ENCODE measurements at regions not wholly inside any gene's neighbourhood (a gene's known extent, or its start where the extent isn't known, plus 50 kb on each side); places are given as distances from the start of the nearest gene placed in this dataset.

- TF ChIP-seq CTCF (IDR thresholded peaks at IDR 0.05; ENCODE audit: extremely low read depth, missing control alignments): no peak
- no peak for DNase-seq (ENCODE audit: low spot score)
Observed at GRCh38 chr6:113565306-113565705, 291.8 kb upstream of the MARCKS start.

- DNase-seq (ENCODE audit: low spot score): no peak
- TF ChIP-seq CTCF (IDR thresholded peaks at IDR 0.05; ENCODE audit: extremely low read depth, missing control alignments): no peak
Observed at GRCh38 chr6:113570161-113570560, 287.0 kb upstream of the MARCKS start.

GRCh38 chr6:113570641-113571040 lies 286.5 kb upstream of the MARCKS start:
- TF ChIP-seq CTCF (IDR thresholded peaks at IDR 0.05; ENCODE audit: extremely low read depth, missing control alignments): no peak
- no peak for DNase-seq (ENCODE audit: low spot score)

GRCh38 chr6:113574147-113574546 lies 283.0 kb upstream of the MARCKS start:
- DNase-seq (ENCODE audit: low spot score): no peak
- TF ChIP-seq CTCF (IDR thresholded peaks at IDR 0.05; ENCODE audit: extremely low read depth, missing control alignments): no peak

- TF ChIP-seq CTCF (IDR thresholded peaks at IDR 0.05; ENCODE audit: extremely low read depth, missing control alignments): no peak
- no peak for DNase-seq (ENCODE audit: low spot score)
Observed at GRCh38 chr6:113576310-113576709, 280.8 kb upstream of the MARCKS start.

- no peak for TF ChIP-seq CTCF (IDR thresholded peaks at IDR 0.05; ENCODE audit: extremely low read depth, missing control alignments)
- no peak for DNase-seq (ENCODE audit: low spot score)
Observed at GRCh38 chr6:113578691-113579090, 278.5 kb upstream of the MARCKS start.

GRCh38 chr6:113584767-113585166 lies 272.4 kb upstream of the MARCKS start:
- DNase-seq (ENCODE audit: low spot score): no peak
- TF ChIP-seq CTCF (IDR thresholded peaks at IDR 0.05; ENCODE audit: extremely low read depth, missing control alignments): no peak

Measured in GM20000 (cell line).